KG1 (cell line): ENCODE measurements at regions not wholly inside any gene's neighbourhood (a gene's known extent, or its start where the extent isn't known, plus 50 kb on each side); places are given as distances from the start of the nearest gene placed in this dataset.

ENCODE experiments used
- DNase-seq: peaks from one replicate; lab custom pipeline; 2025; lab: John Stamatoyannopoulos, UW

DNA sequence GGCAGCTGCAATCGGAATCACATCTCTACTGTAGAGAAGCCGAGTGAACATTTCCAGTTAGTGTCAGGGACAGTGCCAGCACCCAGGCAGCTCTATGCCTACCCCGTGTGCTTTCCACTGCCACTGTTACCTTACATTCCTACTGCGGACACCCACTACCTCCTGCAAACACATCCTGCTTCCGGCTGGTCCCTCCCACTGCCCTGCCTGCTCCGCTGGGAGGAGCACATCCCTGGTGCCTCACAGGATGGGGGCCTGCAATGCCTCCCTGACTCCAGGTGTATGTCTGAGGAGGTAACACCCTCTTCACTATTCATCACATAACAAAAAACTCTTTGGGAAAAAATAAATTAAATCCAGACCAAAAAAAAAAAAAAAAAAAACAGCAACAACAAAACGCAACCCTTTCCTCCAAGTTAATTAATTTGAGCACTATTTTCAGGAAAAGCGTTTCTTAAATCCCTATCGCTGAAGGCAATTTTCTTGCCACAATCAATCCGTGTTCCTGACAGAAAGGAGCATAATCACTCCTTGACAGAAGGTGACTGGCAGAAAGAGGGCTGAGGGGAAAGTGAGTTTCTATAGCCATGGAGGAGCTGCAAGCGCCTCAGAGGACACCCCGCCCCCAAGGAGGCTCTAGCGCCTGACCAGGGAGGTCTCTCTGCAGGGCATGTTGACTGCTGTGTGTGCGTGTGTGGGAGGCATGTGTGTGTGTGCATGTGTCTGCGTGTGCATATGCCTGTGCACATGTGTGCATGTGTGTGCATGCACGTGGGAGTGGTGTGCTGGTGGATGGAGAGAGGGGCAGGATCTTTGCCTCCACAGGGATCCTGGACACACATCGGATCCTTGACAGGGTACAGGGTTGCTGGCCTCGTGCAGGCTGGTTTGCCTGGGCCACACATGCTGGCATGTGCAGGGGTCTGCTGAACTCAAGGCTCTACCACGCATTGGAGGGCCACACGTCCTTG lies 134.8 kb upstream of the NTM start:
- no peak for DNase-seq

DNA sequence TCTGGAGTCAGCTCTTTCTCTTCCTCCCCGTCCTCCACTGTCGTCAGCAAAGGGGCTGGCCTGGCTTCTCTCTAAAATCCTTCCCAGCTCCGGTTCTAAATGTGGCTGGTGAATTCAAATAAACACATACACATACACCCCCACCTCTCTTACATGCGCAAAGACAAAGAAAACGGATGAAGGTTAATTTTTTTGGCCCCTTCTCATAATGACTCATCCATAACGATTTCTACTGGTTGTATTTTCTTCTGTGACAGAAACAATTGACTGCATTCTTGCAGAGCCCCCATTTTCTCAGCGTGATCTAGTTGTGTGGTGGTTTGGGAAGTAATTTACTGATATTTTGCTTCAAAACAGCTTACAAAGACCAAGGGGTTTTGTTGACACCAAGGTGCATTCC lies 130.0 kb upstream of the NTM start:
- no peak for DNase-seq

DNA sequence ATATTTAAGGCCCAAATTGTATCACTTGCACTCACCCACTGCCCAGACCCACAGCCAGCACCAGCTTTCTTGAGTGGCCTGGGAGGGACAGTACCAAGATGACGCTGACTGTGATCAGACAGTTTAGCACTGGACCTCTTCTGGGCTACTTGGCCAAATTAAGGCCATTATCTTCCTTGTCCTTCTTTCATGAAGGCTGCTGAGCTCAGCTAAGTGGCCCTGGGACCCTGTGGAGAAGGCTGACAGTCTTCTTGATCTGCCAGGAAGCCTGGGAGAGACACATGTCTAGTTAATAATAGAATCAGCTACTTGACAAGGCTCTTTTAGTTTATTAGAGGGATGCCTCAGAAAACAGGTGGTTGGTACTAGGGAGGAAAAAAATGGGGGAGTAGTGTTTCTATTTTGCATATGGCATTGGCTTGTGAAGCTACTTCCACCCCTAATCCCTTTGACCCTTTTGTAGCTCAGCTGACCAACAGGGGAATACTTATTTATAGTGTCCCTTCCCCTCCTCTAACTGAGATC lies 127.9 kb upstream of the NTM start:
- no peak for DNase-seq

DNA sequence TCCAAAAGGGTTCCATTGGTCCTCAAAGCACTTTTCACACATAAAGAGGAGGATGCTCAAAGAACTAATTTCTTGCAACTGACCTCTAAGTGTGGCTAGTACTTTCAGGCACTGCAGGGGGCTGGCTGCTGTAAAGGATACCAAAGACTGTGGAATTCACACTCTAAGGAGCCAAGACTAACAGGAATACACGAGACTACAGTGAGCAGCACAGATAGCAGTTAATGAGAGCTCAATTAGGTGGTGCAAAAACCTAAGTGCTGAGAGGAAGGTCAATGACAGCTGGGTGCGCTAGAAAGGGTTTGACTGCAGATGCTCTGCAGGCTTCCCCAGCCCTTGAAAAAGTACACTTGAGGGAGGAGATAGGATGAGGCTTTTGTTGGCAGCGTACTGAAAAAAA lies 124.3 kb upstream of the NTM start:
- no peak for DNase-seq

DNA sequence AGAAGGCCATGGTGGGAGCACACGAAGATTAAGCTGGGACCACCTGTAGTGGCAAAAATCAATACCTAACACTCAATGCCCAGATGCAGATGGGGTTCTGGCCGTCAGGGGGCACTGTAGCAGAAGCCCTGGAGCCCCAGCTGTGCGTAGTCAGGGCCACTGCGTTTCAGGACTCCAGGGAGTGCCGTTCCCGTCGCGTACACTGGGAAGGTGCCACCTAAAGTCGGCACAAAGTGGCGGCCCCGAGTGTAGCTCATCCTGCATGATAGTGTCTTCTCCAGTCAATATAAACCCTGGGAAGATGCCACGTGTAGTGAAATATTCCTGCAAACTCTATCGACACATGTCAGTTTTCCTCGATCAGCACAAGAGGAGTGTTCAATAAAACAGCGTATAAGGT lies 123.8 kb upstream of the NTM start:
- DNase-seq = no peak

DNA sequence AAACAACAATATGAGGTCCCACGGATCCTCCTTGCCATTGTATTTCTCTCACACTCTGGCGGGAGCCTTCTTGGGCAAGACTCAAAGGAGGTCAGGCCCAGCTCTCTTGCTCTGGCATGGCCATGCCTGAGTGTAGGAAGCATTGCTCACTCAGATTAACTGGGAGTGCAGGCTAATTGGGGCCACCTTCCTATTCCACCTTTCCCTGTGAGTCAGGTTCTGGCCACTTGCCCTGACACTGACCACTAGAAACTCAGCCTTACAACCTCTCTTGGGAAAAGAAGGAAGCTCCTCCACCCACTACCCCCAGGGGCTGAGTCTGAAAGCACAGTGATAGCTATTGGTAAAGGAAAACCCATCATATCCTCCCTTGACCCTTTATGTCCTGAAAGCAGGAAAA lies 121.8 kb upstream of the NTM start:
- DNase-seq = no peak

DNA sequence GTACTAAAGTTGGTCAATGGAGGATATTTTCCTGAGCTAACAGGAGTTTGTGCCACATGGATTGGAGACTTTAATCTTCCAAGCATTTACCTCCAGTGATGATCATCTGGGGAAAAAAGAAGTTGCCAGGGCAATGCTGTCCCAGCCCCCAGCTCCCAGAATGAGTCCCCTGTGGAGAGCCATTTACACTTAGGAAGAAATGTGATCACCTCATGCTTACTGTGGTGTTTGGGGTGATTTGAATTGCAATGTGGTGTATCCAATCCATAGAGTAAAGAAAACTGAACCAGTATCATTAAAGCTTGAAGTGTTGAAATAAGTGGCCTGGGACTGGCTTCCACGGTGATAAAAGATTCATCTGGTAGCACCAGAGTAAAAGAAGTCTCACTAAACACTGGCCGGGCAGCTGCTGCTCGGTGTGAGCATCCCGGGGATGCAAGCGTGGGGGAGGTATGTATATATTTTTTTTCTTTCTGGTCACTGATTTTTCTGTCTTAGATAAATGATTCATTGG lies 117.2 kb upstream of the NTM start:
- no peak for DNase-seq

DNA sequence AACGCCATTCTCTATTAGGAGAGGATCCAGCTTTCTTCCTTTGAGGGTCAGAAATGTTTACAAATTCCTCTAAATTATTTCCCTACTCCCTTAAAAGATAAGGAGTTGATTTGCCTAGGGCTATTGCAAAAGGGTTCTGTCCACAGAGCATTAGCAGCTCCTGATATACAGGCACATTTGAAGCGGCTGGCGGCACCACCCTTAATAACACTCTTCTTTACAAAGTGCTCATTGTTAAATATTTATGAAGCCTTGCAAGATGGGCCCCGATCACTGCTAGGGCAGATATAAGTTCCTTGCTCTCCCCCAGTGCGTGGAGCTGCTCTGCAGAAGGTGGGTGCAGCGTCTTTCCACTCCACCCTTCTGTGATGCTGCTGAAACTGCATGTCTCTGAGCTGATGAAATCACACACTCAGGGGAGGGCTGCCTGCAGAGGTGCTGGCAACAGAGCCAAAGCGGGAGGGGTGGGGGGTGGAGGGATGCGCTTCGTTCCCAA lies 116.7 kb upstream of the NTM start:
- DNase-seq = no peak

DNA sequence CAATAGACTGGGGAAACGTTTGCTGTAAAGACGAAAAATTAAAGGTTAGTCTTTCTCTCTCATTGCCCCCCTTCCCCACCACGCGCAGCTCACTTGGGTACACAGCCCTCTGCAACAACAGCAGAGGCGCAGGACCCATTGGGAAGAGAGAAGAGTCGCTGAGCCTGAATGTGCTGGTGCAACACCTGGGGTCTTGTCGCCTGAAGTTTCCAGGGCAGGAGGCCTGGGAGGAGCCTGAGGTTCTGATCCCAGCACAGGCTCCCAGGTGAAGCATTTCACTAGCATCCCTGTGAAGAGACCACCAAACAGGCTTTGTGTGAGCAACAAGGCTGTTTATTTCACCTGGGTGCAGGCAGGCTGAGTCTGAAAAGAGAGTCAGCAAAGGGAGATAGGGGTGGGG lies 116.2 kb upstream of the NTM start:
- no peak for DNase-seq

DNA sequence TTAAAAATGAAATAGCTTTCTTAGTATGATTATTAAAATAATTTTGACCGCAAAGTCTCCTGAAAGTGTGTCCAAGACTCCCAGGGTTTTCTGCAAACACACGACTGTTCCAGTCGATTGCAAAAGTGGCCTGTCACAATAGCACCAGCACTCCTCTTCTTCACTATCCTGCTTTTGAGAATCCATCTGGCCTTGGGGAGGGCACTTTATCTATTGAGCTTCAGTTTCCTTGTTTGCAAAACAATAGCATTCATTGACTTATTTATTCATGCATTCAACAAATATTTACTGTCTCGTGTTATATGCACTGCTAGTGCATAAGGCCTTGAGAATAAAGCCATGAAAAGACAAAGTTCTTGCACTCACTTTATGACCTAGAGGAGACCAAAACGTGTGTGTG lies 96.2 kb upstream of the NTM start:
- DNase-seq = no peak

DNA sequence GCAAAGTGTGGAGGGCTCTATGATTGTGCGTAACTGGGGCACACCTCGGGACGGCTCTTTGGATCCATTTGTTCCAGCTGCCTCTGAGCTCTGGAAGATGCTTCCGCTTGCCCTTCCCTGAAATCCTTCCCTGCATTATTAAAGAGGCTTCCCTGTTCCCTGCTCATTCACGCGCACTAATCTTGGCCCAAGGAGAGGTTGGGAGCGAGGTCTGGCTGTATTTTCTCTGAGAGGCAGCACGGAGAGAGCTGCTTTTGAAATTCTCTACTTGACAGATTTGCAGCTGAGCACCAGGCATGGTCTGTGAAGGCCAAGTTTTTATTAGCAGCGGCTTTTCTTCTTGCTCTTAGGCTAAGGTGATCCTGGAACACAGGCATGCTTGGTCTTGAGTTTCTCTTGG lies 94.8 kb upstream of the NTM start:
- no peak for DNase-seq

DNA sequence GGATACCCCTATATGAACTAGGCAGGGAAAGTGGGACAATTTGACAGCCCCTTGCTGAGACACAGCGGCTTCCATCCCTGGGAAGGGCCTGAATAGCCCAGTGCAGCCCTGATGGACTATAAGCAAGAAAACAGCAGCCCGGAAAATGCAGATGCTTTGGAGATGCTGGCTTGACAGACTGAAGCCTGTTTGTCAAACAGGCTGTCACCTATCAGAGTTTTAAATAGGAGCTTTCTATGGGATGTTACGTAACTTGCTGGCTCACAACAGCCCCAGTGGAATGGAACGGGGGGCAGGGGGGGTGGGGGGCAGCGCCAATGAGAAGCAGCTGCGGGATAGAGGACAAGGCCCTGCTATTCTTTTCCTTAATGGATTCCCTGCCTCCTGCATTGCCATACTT lies 91.9 kb upstream of the NTM start:
- no peak for DNase-seq

DNA sequence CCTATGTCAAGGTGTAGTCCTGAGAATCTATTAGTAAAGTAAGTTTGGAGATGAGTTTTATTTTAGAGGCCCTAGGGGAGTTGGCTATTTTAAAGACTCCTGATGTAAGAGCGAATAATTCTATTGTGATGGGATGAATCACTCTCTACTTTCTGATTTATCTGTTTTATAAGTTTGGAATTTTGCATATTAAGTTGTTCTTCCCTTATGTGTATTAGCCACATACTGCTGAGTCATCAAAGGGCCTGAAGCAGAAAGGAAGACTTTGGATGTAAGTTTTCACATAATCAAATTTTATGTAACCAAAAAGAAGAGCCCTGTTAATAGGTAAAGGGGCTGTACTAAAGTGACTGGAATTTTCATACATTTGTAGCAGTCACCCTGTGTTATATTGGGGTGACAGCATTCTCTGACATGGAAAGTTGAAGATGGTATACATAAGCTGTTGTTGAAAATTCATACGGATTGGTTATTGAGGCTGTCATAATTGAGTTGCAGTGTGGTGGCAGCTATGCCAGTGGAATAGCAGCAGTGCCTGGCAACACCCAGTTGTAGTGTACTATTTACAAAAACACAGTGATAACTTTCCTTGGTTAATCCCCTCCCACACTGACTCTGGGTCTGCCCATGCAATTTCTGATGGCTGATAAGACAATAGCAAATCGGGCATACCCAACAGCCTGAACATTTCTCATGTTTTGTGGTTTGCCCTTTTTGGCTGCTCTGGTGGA lies 90.6 kb upstream of the NTM start:
- DNase-seq = no peak

DNA sequence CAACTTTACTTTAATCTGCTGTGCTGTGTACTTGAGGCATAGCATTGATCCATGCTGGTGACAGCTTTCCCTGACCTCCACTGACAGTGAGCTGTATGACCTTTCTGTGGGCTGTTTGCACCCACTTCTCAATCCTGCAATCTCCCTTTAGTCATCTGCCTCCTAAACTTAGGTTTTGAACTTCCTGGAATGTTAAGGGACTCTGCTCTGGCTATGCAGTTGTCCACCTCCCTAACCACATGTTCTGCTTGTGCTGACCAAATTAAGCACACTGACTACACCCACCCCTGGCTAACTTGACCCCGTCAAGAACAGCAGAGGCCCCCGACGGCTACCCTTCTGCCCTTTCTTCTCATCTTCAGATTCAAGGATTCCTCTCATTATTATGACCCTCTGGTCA lies 89.1 kb upstream of the NTM start:
- no peak for DNase-seq

DNA sequence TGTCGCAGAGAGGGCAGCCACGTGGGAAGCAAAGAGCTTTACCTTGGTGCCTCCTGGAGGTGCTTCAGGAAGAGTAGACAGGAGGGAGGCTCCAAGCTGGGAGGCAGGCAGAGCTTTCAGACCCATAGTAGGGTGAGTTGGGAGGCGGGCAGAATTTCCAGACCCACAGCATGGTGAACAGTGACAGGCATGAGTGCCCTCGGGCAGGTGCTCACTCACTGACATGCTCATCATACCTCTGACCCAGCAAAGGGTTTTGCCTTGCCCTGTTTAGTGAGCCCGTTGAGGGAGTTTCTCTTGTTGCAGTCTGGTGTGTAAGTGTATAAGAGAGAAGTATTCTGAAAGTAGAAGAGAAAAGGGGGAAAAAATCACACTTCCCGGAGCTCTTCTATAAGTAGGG lies 86.4 kb upstream of the NTM start:
- DNase-seq = no peak

DNA sequence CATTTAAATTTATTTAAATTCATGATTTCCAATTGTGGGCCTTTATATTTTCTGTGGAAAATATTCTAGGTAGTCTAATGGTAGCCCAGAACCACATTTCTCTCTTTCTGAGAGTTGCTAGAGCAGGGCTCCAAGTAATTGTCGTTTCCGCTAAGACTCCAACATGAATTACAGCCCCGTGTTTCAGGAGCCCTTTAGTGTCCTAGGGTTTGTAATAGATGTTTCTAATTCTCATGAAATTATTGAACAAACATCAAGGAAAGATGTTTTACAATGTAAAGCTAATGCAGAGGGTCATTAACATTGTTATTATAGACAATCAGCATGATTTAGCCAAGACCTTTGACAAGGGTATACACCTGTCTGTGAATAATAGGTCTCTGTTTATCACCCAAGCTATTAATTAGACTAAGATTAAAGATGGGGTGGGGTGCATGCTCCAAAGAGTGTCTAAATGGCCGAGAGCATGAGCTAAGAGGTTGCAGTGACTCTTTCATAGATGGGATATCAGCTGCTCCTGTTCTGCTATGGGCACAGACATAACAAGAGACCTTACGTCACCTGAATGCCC lies 81.8 kb upstream of the NTM start:
- DNase-seq = no peak

DNA sequence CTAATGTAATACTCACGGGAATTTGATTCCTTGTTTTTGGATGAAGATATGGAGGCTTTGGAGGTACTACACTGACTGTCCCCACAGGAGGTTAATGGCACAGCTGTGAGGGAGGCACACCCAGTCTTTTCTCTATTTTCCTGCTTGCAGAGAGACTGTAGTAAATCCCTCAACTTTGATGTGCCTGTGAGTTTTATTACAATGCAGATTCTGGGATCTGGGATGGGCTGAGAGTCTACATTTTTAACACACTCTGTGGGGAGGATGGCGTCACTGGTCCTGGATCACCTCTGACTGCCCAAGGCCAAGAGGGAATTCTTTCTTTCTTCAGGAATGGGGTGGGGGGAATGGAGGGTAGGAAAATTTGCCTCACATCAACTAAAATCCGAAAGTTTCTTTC lies 80.2 kb upstream of the NTM start:
- DNase-seq = no peak

DNA sequence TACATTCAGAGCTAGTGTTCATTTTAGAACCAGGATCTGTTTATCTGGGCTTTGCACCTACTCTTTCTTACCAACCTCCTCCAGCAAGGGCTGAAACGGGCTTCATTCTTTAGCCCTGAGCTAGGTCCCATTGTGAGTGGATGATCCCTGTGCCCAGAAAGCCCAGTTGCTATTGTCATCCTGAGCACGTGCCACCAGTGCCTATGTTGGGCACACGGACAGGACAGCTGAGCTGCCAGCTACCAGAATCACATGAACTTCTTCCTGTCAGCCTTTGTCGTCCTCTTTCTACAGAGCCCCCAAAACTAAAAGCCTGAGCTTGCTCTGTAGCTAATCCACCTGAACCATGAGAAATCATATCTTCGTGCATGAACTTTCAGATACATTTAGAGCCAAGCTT lies 74.4 kb upstream of the NTM start:
- no peak for DNase-seq

DNA sequence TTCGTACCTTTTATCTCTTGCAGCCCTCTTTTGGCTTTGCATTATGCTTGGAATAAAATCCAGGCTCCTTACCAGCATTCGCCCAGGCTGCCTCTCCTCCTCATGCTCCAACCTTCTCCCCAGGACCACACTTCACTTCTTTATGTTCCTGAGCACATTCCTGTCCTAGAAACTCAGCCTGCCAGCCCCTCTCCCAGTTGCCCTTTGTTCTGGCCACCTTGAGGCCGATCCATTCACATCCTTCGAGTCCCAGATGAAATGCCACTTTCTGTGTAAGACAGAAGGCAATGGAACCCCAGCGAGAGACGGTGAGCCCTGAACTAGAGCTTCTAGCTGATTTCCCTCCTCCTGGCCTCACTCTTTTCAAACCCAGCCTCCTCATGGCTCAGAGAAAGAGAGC lies 73.0 kb upstream of the NTM start:
- no peak for DNase-seq

DNA sequence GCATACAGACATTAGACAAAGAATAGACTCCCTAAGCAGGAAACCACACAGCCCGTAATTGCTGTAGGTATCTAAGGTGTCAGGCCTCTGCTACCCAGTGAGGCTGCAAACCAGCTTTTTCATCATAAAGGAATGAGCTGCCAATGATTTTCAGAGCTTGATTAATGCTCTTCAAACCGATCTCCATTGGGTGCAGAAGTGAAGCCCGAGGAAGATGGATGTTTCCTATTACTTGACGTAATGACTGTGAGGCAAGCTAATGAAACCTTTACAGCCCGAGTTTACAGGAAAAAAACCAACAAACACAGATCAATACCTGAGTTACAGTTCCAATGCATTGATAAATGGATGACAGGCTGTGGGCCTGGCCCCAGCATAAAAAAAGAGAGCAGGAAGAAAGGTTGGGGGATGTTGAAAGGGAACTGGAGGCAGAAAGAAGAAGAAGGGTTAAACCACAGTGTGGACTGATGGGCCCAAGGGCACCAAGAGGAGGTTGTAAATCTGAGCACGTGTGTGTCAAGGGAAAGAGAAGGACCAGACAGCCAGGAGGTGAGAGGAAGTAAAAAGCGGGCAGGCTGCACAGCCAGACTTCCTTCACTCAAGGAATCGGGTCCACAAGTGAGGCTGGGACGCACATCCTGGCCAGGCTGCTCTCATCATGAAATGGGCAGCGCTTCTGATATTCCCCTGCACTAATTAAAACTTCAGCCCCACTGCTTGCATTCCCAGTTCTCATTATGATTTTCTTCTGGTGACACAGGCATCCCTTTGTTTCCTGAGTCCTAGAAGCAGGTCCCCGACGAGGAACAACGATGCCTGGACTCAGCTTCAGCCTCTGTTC lies 70.6 kb upstream of the NTM start:
- DNase-seq = no peak

DNA sequence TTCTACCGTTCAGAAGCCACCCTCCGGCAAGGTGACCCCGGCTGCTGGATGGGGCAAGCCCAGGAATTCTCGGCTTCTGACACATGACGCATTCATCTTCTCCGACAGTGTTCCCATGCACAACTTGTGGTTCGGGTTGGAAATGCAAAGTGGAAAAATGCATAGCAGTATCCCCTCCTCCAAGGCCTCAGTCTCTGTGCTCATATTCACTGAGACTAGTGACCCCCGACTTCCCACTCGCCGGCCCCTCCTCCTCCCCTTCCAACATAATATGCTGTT lies 70.0 kb upstream of the NTM start:
- DNase-seq = no peak

DNA sequence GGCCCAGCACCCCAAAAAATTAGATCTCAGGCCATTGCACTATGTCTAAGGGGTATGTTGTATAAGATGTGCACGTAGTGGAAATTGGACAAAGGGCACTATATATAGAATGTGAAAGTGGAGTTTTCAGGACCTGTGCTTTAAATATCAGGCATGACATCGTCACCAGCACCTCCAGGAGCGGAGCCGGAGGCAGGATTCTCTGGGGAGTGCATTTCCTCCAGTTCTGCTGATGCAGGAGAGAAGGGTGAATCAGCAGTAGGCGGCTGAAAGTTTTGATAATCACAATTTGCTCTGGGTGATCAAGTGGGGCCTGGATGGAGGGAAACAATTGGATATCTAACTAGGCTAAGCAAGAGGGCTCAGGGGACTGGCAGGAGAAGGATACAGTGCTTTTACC lies 69.1 kb upstream of the NTM start:
- no peak for DNase-seq
